MG63 (cell line): ENCODE measurements at regions not wholly inside any gene's neighbourhood (a gene's known extent, or its start where the extent isn't known, plus 50 kb on each side); places are given as distances from the start of the nearest gene placed in this dataset.

ENCODE experiments used
- DNase-seq: peaks from one replicate; pipeline ENCODE4 v3.0.0-alpha.2; 2020
- H3K27me3 ChIP-seq: fragments of 250-450 bp; sonication (Bioruptor Pico); 2 replicates; pipeline ENCODE4 v1.5.1; 2020; ENCODE audit warnings: mild to moderate bottlenecking, moderate library complexity
- H3K36me3 ChIP-seq: fragments of 250-450 bp; sonication (Bioruptor Pico); 2 replicates; pipeline ENCODE4 v1.5.1; 2020; ENCODE audit warnings: mild to moderate bottlenecking, moderate library complexity
- H3K4me3 ChIP-seq: fragments of 250-450 bp; sonication (Bioruptor Pico); 2 replicates; pipeline ENCODE4 v1.5.1; 2020; ENCODE audit warnings: mild to moderate bottlenecking, moderate library complexity
- H3K9me3 ChIP-seq: fragments of 250-450 bp; sonication (Bioruptor Pico); 2 replicates; pipeline ENCODE4 v1.5.1; 2020; ENCODE audit warnings: mild to moderate bottlenecking, moderate library complexity

DNA sequence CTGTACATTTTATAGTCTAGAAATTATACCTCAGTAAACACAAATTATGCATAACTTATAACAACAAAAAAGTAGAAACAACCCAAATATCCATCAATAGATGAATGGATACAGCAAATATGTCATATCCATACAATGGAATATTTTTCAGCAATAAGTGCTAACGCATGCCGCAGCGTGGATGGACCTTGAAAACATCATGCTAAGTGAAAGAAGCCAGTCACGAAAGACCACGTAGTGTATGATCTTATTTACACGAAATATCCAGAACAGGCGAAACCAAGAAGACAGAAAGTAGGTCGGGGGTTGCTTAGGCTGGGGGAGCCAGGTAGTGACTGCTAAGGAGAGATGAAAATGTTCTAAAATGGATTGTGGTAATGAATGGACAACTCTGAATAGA, 167.1 kb upstream of the MYCN start:
- no peak for DNase-seq
- no peaks in the 10 kb centered on the region for H3K36me3 ChIP-seq
- no peak overlapping the region for H3K4me3 ChIP-seq
- H3K27me3 ChIP-seq: no peaks in the 10 kb centered on the region
- H3K9me3 ChIP-seq: no peaks in the 10 kb centered on the region

GRCh38 chr2:15773846-15774245, 166.5 kb upstream of the MYCN start:
- H3K9me3 ChIP-seq: no peaks in the 10 kb centered on the region
- H3K27me3 ChIP-seq: no peaks in the 10 kb centered on the region
- no peak overlapping the region for H3K4me3 ChIP-seq
- H3K36me3 ChIP-seq: no peaks in the 10 kb centered on the region
- no peak for DNase-seq

DNA sequence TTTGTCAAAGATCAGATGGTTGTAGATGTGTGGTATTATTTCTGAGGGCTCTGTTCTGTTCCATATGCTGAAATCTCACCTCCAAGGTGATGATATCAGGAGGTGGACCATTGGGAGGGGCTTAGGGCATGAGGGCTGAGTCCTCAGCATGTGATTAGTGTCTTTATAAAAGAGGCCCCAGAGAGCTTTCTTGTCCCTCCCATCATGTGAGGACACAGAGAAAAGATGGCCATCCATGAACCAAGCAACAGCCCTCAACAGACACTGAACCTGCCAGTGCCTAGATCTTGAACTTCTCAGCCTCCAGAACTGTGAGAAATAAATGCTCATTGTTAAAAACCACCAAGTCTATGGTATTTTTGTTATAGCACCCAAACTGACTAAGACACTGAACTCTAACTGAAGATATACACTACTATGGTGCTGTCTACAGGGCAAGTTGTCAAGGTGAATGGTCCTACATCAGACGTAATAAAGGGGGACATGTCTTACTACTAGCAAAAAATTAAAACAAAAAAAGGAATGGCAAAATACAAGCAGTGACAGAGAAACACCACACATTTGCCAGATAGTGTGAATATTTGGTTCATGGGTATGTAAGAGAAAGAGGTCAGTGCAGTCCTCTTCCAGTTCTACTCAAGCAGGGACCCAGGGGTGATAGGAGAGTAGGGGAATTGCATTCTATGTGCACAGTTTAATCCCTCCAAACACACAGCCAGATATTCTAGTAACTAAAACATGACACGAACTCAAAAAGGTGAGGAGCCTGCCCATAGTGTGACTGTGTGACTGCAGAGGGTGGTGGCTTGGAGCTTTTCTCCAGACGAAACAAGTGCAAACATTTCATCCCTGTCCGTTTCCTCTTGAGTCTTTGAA, 164.4 kb upstream of the MYCN start:
- no peak overlapping the region for H3K4me3 ChIP-seq
- no peaks in the 10 kb centered on the region for H3K9me3 ChIP-seq
- DNase-seq: no peak
- H3K36me3 ChIP-seq: no peaks in the 10 kb centered on the region
- no peaks in the 10 kb centered on the region for H3K27me3 ChIP-seq

- Histone ChIP-seq H3K9me3 (no peaks in the 10 kb centered on the region), H3K4me3 (no peak overlapping the region), H3K36me3 (no peaks in the 10 kb centered on the region), H3K27me3 (no peaks in the 10 kb centered on the region)
- no peak for DNase-seq
Observed at GRCh38 chr2:15776629-15776919, 163.8 kb upstream of the MYCN start.

GRCh38 chr2:15776992-15777702, 163.2 kb upstream of the MYCN start:
- DNase-seq: no peak
- Histone ChIP-seq H3K36me3 (no peaks in the 10 kb centered on the region), H3K4me3 (no peak overlapping the region), H3K27me3 (no peaks in the 10 kb centered on the region), H3K9me3 (no peaks in the 10 kb centered on the region)

GRCh38 chr2:15777795-15778371, 162.5 kb upstream of the MYCN start:
- Histone ChIP-seq H3K4me3 (no peak overlapping the region), H3K27me3 (no peaks in the 10 kb centered on the region), H3K9me3 (no peaks in the 10 kb centered on the region), H3K36me3 (no peaks in the 10 kb centered on the region)
- no peak for DNase-seq

- Histone ChIP-seq H3K36me3 (no peaks in the 10 kb centered on the region), H3K27me3 (no peaks in the 10 kb centered on the region), H3K4me3 (no peak overlapping the region), H3K9me3 (no peaks in the 10 kb centered on the region)
- DNase-seq: no peak
Observed at GRCh38 chr2:15778529-15779219, 161.7 kb upstream of the MYCN start.

GRCh38 chr2:15779381-15780041, 160.8 kb upstream of the MYCN start:
- H3K4me3 ChIP-seq: no peak overlapping the region
- no peak for DNase-seq
- H3K9me3 ChIP-seq: no peaks in the 10 kb centered on the region
- H3K27me3 ChIP-seq: no peaks in the 10 kb centered on the region
- H3K36me3 ChIP-seq: no peaks in the 10 kb centered on the region

- no peak for DNase-seq
- Histone ChIP-seq H3K9me3 (no peaks in the 10 kb centered on the region), H3K27me3 (no peaks in the 10 kb centered on the region), H3K36me3 (no peaks in the 10 kb centered on the region), H3K4me3 (no peak overlapping the region)
Observed at GRCh38 chr2:15780234-15780633, 160.1 kb upstream of the MYCN start.

- DNase-seq: no peak
- no peaks in the 10 kb centered on the region for H3K27me3 ChIP-seq
- H3K36me3 ChIP-seq: no peaks in the 10 kb centered on the region
- no peak overlapping the region for H3K4me3 ChIP-seq
- no peaks in the 10 kb centered on the region for H3K9me3 ChIP-seq
Observed at GRCh38 chr2:15780912-15781574, 159.3 kb upstream of the MYCN start.

DNA sequence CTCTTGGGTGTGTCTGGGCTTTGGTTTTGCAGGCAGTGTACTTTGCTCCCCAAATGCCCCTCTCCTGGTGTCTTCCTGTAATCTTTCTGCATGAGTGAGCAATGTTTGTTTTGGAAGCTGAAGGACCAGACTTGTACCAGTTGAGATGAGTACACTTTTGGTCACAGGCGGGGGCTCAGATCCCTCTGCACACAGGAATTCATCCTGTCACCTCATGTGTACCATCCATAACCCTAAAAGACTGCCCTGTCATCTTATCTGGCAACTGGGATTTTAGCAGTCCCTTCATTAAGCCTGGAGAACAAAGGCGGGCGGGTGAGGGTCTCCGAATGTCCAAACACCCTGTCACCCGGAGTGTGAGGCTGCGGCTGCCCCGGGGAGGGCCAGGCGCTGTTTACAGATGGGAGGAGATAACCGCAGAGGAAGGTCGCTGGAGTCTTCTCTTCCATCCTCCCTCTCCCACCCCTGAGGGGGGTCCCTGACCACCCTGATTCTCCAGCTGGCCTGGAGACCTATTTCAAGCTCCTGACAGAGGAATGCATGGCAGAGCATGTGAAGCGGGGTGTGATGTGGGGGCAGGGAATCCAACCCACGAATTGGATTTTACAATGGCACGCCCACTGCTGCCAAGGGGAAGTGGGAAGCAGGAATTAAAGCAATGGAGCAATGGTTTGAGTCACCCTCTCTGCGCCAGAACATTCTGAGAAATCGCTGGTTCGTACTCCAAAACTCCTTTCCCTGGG, 158.2 kb upstream of the MYCN start:
- Histone ChIP-seq H3K27me3 (no peaks in the 10 kb centered on the region), H3K36me3 (no peaks in the 10 kb centered on the region), H3K4me3 (no peak overlapping the region), H3K9me3 (no peaks in the 10 kb centered on the region)
- peak; percentile 57 for DNase-seq

DNA sequence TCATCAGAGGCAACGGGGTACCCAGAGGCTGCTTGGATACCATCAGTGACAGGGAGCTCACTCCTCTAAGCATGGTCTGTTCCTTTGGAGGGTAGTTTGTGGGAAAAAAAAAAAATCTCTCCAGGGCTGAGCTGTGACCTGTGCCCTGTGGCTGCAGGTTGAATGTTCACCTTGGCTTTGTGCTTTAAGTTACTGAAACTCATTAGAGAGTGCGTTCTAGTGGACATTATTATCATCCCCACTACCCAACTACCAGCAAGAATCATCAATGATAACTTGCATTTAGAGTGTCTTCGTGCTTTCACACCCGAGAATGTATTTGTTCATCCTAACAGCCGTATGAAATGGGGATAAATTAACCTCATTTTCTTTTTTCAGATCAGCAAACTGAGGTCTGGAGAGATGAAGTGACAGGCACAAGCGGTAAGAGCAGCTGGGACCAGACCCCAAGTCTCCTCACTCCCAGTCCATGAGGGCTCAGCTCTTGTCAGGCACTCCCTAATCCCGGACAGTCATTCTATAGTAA, 157.5 kb upstream of the MYCN start:
- Histone ChIP-seq H3K4me3 (no peak overlapping the region), H3K27me3 (no peaks in the 10 kb centered on the region), H3K9me3 (no peaks in the 10 kb centered on the region), H3K36me3 (no peaks in the 10 kb centered on the region)
- no peak for DNase-seq

GRCh38 chr2:15783489-15783888, 156.9 kb upstream of the MYCN start:
- DNase-seq: no peak
- Histone ChIP-seq H3K27me3 (no peaks in the 10 kb centered on the region), H3K36me3 (no peaks in the 10 kb centered on the region), H3K9me3 (no peaks in the 10 kb centered on the region), H3K4me3 (no peak overlapping the region)

DNA sequence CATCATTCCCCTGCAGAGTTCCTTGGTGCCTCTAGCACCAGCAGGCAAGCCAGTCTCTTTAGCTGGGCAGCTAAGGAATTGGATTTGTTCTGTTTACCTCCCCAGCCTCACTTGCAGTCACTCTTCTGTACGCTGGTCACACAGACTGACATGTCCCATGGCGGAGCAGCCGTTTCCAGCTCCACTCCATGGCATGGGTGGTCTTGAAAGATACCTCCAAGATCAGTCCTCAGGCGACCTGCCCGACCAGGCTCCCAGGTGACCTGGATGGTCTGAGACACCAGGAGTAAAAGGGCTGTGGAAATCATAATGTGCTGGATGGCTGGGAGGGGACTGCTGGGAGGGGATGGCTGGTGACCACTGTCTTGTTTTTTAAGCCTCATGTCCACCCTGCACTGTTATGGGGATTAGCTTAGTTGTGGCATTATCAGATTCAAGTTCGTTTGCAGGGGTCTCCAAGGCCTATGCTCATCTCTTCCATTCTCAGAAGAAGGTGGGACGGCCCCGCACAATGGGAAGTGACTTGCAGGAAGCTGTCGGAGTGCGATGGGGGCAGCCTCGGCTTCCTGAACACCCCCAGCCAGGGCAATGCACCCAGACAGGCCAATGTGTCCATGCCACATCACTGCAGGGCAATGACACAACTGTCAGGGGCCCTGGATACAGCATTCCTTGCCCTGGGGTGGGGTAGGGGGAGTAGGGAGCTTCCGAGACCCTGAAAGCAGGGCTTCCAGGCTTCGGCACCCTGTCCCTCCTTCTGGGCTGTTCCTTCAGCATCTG, 156.1 kb upstream of the MYCN start:
- Histone ChIP-seq H3K9me3 (no peaks in the 10 kb centered on the region), H3K36me3 (no peaks in the 10 kb centered on the region), H3K4me3 (no peak overlapping the region), H3K27me3 (no peaks in the 10 kb centered on the region)
- DNase-seq: no peak
